CD14-positive monocyte (primary cell): ENCODE measurements at regions not wholly inside any gene's neighbourhood (a gene's known extent, or its start where the extent isn't known, plus 50 kb on each side); places are given as distances from the start of the nearest gene placed in this dataset.

Experiments used
- DNase-seq, 3 donors: peaks; one replicate each; pipeline ENCODE4 v3.0.0-alpha.2; 2011 to 2022
- H2AFZ ChIP-seq: 2 replicates; pipeline ENCODE4 v1.6.0; 2012; ENCODE audit warnings: mild to moderate bottlenecking, low read depth, low read length, inconsistent platforms; ENCODE audit not compliant: insufficient read depth, poor library complexity, severe bottlenecking
- H3K27ac ChIP-seq, 2 donors: 1 replicate in 1 of 2; 2 replicates in 1 of 2; pipeline ENCODE4 v1.5.1; 2012 to 2013; ENCODE audit warnings: low read length in 2 of 2, control low read depth in 1 of 2, inconsistent platforms in 1 of 2, low read depth in 1 of 2, mild to moderate bottlenecking in 1 of 2
- H3K27me3 ChIP-seq, 2 donors: one replicate each; pipeline versions ENCODE4 v1.6.0 to v1.6.1; 2011 to 2013; ENCODE audit warnings: low read length in 2 of 2; ENCODE audit not compliant: control insufficient read depth in 2 of 2, insufficient read depth in 2 of 2
- H3K36me3 ChIP-seq, 2 donors: replicated peaks in 1 of 2; 1 replicate in 1 of 2; 2 replicates in 1 of 2; pipeline versions ENCODE4 v1.5.1 to v1.6.1; 2012 to 2013; ENCODE audit warnings: low read length in 2 of 2, control low read depth in 1 of 2, inconsistent platforms in 1 of 2, mild to moderate bottlenecking in 1 of 2; ENCODE audit not compliant: insufficient read depth in 2 of 2, control insufficient read depth in 1 of 2
- H3K4me1 ChIP-seq, 2 donors: 1 replicate in 1 of 2; 2 replicates in 1 of 2; pipeline versions ENCODE4 v1.5.1 to v1.6.1; 2012 to 2013; ENCODE audit warnings: low read length in 2 of 2, control low read depth in 1 of 2, inconsistent platforms in 1 of 2, mild to moderate bottlenecking in 1 of 2, moderate library complexity in 1 of 2; ENCODE audit not compliant: insufficient read depth in 2 of 2, control insufficient read depth in 1 of 2
- H3K4me2 ChIP-seq: replicated peaks from 2 replicates; pipeline ENCODE3; 2012; ENCODE audit warnings: low read length, moderate library complexity, mild to moderate bottlenecking; ENCODE audit not compliant: poor library complexity, severe bottlenecking; ENCODE audit errors: extremely low read depth
- H3K4me3 ChIP-seq, 3 experiments: fragments of 200-600 bp in 1 of 3; sonication (generic) in 1 of 3; replicated peaks in 1 of 3; 1 replicate in 2 of 3; 2 replicates in 1 of 3; pipeline ENCODE4 v1.5.1; 2011 to 2013; ENCODE audit warnings: low read length in 3 of 3, mild to moderate bottlenecking in 3 of 3, control low read depth in 2 of 3, low read depth in 2 of 3, inconsistent platforms in 1 of 3, moderate library complexity in 1 of 3
- H3K79me2 ChIP-seq: 2 replicates; pipeline ENCODE4 v1.6.0; 2012; ENCODE audit warnings: mild to moderate bottlenecking, control low read depth, inconsistent platforms, low read length, moderate library complexity; ENCODE audit not compliant: insufficient read depth
- H3K9ac ChIP-seq: 2 replicates; pipeline ENCODE4 v1.6.0; 2017; ENCODE audit warnings: low read length, mild to moderate bottlenecking; ENCODE audit not compliant: insufficient read depth, poor library complexity, severe bottlenecking
- H3K9me3 ChIP-seq, 2 donors: replicated peaks in 1 of 2; 1 replicate in 1 of 2; 2 replicates in 1 of 2; pipeline versions ENCODE4 v1.5.1 to v1.6.1; 2012 to 2013; ENCODE audit warnings: low read length in 2 of 2, control low read depth in 1 of 2; ENCODE audit not compliant: control insufficient read depth in 1 of 2, insufficient read depth in 1 of 2
- H4K20me1 ChIP-seq: 2 replicates; pipeline ENCODE4 v1.6.0; 2012; ENCODE audit warnings: mild to moderate bottlenecking, low read length, control low read depth, moderate library complexity; ENCODE audit not compliant: insufficient read depth
- H3K27ac Mint-ChIP-seq, 7 donors: one replicate each; pipeline ENCODE4 v1.8.0; 2020; ENCODE audit warnings: mild to moderate bottlenecking in 7 of 7, mixed read lengths in 7 of 7, moderate library complexity in 6 of 7, inconsistent platforms in 2 of 7
- H3K27me3 Mint-ChIP-seq, 3 donors: one replicate each; pipeline ENCODE4 v1.8.0; 2021 to 2022; ENCODE audit warnings: low read depth in 3 of 3, mild to moderate bottlenecking in 3 of 3, mixed read lengths in 3 of 3, moderate library complexity in 3 of 3, inconsistent platforms in 1 of 3
- H3K36me3 Mint-ChIP-seq, 2 donors: one replicate each; pipeline ENCODE4 v1.8.0; 2020; ENCODE audit warnings: mixed read lengths in 2 of 2, inconsistent platforms in 1 of 2, mild to moderate bottlenecking in 1 of 2
- H3K4me1 Mint-ChIP-seq: one replicate; pipeline ENCODE4 v1.8.0; 2020; ENCODE audit warnings: mild to moderate bottlenecking, mixed read lengths
- H3K4me3 Mint-ChIP-seq, 2 donors: one replicate each; pipeline ENCODE4 v1.8.0; 2020; ENCODE audit warnings: mild to moderate bottlenecking in 2 of 2, mixed read lengths in 2 of 2, moderate library complexity in 1 of 2
- H3K9me3 Mint-ChIP-seq, 7 donors: one replicate each; pipeline ENCODE4 v1.8.0; 2020 to 2022; ENCODE audit warnings: mixed read lengths in 7 of 7, mild to moderate bottlenecking in 6 of 7, moderate library complexity in 6 of 7, inconsistent platforms in 2 of 7
- CTCF ChIP-seq: fragments of 200-600 bp; IDR thresholded peaks from one replicate; pipeline ENCODE4 v1.8.0; 2022; ENCODE audit warnings: antibody characterized with exemption, mild to moderate bottlenecking
- WGBS: methylation state at CpG from one replicate; pipeline ENCODE4 v1.1.5; 2013; ENCODE audit warnings: missing lambda C conversion rate; ENCODE audit not compliant: insufficient coverage; 5-methylcytosine and 5-hydroxymethylcytosine counted together
- intact Hi-C, 2 donors: fragments of 100-400 bp; cut with micrococcal nuclease; formaldehyde crosslinking; loops; one replicate each; pipeline versions ENCODE4 v1.15.0 to v1.15.1; 2023

- Histone ChIP-seq H3K4me3 (no peak overlapping the region), H3K36me3 (no peaks in the 10 kb centered on the region), H3K9ac (no peak overlapping the region), H4K20me1 (no peaks in the 10 kb centered on the region), H3K27me3 (no peaks in the 10 kb centered on the region), H2AFZ (no peak overlapping the region), H3K79me2 (no peaks in the 10 kb centered on the region), H3K4me2 (no peak overlapping the region), H3K9me3 (no peaks in the 10 kb centered on the region), H3K27ac (no peak overlapping the region), H3K4me1 (no peaks in the 10 kb centered on the region)
- H3K27ac Mint-ChIP-seq = no peak overlapping the region
- no peaks in the 10 kb centered on the region for H3K36me3 Mint-ChIP-seq
- H3K4me3 Mint-ChIP-seq = no peak overlapping the region
- intact Hi-C loops = no loop called here
- H3K9me3 Mint-ChIP-seq = peaks cover 0 to 6% (median 0%) of the 10 kb centered on the region in 7 donors
- peaks cover 2 to 9% (median 2%) of the 10 kb centered on the region in 3 donors for H3K27me3 Mint-ChIP-seq
- no peak for TF ChIP-seq CTCF
- 100% methylated on average over 1 of the region's 1 CpG for WGBS
- H3K4me1 Mint-ChIP-seq = no peaks in the 10 kb centered on the region
- DNase-seq = no peak
These were observed 485.1 kb downstream of the XYLT1 start for GRCh38 chr16:16985707-16986106.

- Histone ChIP-seq H3K79me2 (no peaks in the 10 kb centered on the region), H3K27ac (no peak overlapping the region), H3K4me3 (no peak overlapping the region), H3K27me3 (no peaks in the 10 kb centered on the region), H4K20me1 (no peaks in the 10 kb centered on the region), H3K4me2 (no peak overlapping the region), H3K4me1 (peaks cover 9 to 14% of the 10 kb centered on the region in 2 donors), H3K9me3 (no peaks in the 10 kb centered on the region), H3K36me3 (no peaks in the 10 kb centered on the region), H2AFZ (no peak overlapping the region), H3K9ac (no peak overlapping the region)
- Mint-ChIP-seq H3K9me3 (peaks cover 0 to 6% (median 0%) of the 10 kb centered on the region in 7 donors), H3K36me3 (no peaks in the 10 kb centered on the region), H3K4me3 (no peak overlapping the region), H3K4me1 (peaks cover 13% of the 10 kb centered on the region), H3K27ac (no peak overlapping the region), H3K27me3 (peaks cover 0 to 5% (median 3%) of the 10 kb centered on the region in 3 donors)
- no peak for TF ChIP-seq CTCF
- WGBS = 72% methylated on average over 3 of the region's 3 CpGs
- DNase-seq = no peak
- intact Hi-C loops = no loop called here
These were observed 481.8 kb downstream of the XYLT1 start for GRCh38 chr16:16988963-16989362.
